ENCODE measurements at regions not wholly inside any gene's neighbourhood (a gene's known extent, or its start where the extent isn't known, plus 50 kb on each side); places are given as distances from the start of the nearest gene placed in this dataset.

- no peak for DNase-seq
- TF ChIP-seq EP300 (IDR thresholded peaks at IDR 0.05) (no peak), CTCF (IDR thresholded peaks at IDR 0.05) (no peak), POLR2A (IDR thresholded peaks at IDR 0.05) (no peak), POLR2AphosphoS5 (IDR thresholded peaks at IDR 0.05) (no peak)
- no peaks in the 10 kb centered on the region for H3K9me3 ChIP-seq
- WGBS, 5 donors, result 49 to 67% (median 63%) methylated on average over 4 of the region's 4 CpGs
- H3K27ac ChIP-seq, result peak overlapping the region in 1 of 5 donors; percentile 26
- peaks cover 0 to 18% (median 6%) of the 10 kb centered on the region in 4 donors for H3K4me1 ChIP-seq
- no peaks in the 10 kb centered on the region for H3K36me3 ChIP-seq
- H3K4me3 ChIP-seq, result no peak overlapping the region
- intact Hi-C loops (cut with DNase I; ENCODE audit: low total_unique reads), result no loop called here
- H3K27me3 ChIP-seq, result no peaks in the 10 kb centered on the region
These were observed 66.9 kb upstream of the DOCK1 start for GRCh38 chr10:126838316-126838715.

- TF ChIP-seq POLR2A (IDR thresholded peaks at IDR 0.05) (no peak), EP300 (IDR thresholded peaks at IDR 0.05) (no peak), POLR2AphosphoS5 (IDR thresholded peaks at IDR 0.05) (no peak), CTCF (IDR thresholded peaks at IDR 0.05) (no peak)
- 18 to 28% (median 24%) methylated on average over 10 to 11 of the region's 11 CpGs for WGBS, 5 donors
- Histone ChIP-seq H3K4me3 (no peak overlapping the region), H3K27me3 (no peaks in the 10 kb centered on the region), H3K27ac (peak overlapping the region in 4 of 5 donors; percentile 14 to 49 (median 38)), H3K36me3 (no peaks in the 10 kb centered on the region), H3K4me1 (peaks cover 0 to 18% (median 6%) of the 10 kb centered on the region in 4 donors), H3K9me3 (no peaks in the 10 kb centered on the region)
- intact Hi-C loops (cut with DNase I; ENCODE audit: low total_unique reads), result no loop called here
- peak; percentile 79 to 86 for DNase-seq
These were observed 66.0 kb upstream of the DOCK1 start for GRCh38 chr10:126839094-126839761.

- no peak overlapping the region for H3K4me3 ChIP-seq
- 68 to 81% (median 72%) methylated on average over 10 of the region's 10 CpGs for WGBS, 5 donors
- H3K9me3 ChIP-seq, result no peaks in the 10 kb centered on the region
- intact Hi-C loops (cut with DNase I; ENCODE audit: low total_unique reads), result no loop called here
- H3K27ac ChIP-seq, result no peak overlapping the region
- no peak for TF ChIP-seq CTCF (IDR thresholded peaks at IDR 0.05)
- TF ChIP-seq POLR2AphosphoS5 (IDR thresholded peaks at IDR 0.05), result no peak
- no peak for TF ChIP-seq POLR2A (IDR thresholded peaks at IDR 0.05)
- no peak for TF ChIP-seq EP300 (IDR thresholded peaks at IDR 0.05)
- no peaks in the 10 kb centered on the region for H3K27me3 ChIP-seq
- H3K4me1 ChIP-seq, result peaks cover 0 to 18% (median 6%) of the 10 kb centered on the region in 4 donors
- H3K36me3 ChIP-seq, result no peaks in the 10 kb centered on the region
- DNase-seq, result no peak
These were observed 64.6 kb upstream of the DOCK1 start for GRCh38 chr10:126840576-126841135.

GRCh38 chr10:126841341-126841895 is 63.8 kb upstream of the DOCK1 start:
- Histone ChIP-seq H3K9me3 (no peaks in the 10 kb centered on the region), H3K27me3 (no peaks in the 10 kb centered on the region), H3K4me1 (peaks cover 0 to 18% (median 6%) of the 10 kb centered on the region in 4 donors), H3K27ac (no peak overlapping the region), H3K36me3 (no peaks in the 10 kb centered on the region), H3K4me3 (no peak overlapping the region)
- intact Hi-C loops (cut with DNase I; ENCODE audit: low total_unique reads), result no loop called here
- TF ChIP-seq POLR2AphosphoS5 (IDR thresholded peaks at IDR 0.05) (no peak), CTCF (IDR thresholded peaks at IDR 0.05) (no peak), EP300 (IDR thresholded peaks at IDR 0.05) (no peak), POLR2A (IDR thresholded peaks at IDR 0.05) (no peak)
- WGBS, 5 donors, result 62 to 77% (median 65%) methylated on average over 4 to 5 of the region's 5 CpGs
- no peak for DNase-seq
